Uterus (tissue), 2 donors: ENCODE measurements at regions not wholly inside any gene's neighbourhood (a gene's known extent, or its start where the extent isn't known, plus 50 kb on each side); places are given as distances from the start of the nearest gene placed in this dataset.
"Not testable (repeated sequence)": the region's sequence is repeated elsewhere in the genome, so short reads cannot be mapped to it uniquely, and the experiment has no call there.

Experiments used
- POLR2A ChIP-seq, 2 donors: fragments of 450-650 bp; IDR thresholded peaks; one replicate each; pipeline ENCODE4 v1.6.1; 2016; ENCODE audit warnings: antibody characterized with exemption in 2 of 2, mild to moderate bottlenecking in 1 of 2, moderate library complexity in 1 of 2
- TF ChIP-seq, protein P1 (sequence below), 4 experiments: fragments of 200-600 bp in 2 of 4; fragments of 450-650 bp in 2 of 4; sonication (generic) in 2 of 4; IDR thresholded peaks; one replicate each; pipeline ENCODE4 v1.5.1; 2016 to 2019; ENCODE audit warnings: antibody characterized with exemption in 4 of 4, mild to moderate bottlenecking in 2 of 4, moderate library complexity in 1 of 4

- not testable (repeated sequence) for TF ChIP-seq POLR2A (IDR thresholded peaks at IDR 0.05)
- TF ChIP-seq, protein P1, sequence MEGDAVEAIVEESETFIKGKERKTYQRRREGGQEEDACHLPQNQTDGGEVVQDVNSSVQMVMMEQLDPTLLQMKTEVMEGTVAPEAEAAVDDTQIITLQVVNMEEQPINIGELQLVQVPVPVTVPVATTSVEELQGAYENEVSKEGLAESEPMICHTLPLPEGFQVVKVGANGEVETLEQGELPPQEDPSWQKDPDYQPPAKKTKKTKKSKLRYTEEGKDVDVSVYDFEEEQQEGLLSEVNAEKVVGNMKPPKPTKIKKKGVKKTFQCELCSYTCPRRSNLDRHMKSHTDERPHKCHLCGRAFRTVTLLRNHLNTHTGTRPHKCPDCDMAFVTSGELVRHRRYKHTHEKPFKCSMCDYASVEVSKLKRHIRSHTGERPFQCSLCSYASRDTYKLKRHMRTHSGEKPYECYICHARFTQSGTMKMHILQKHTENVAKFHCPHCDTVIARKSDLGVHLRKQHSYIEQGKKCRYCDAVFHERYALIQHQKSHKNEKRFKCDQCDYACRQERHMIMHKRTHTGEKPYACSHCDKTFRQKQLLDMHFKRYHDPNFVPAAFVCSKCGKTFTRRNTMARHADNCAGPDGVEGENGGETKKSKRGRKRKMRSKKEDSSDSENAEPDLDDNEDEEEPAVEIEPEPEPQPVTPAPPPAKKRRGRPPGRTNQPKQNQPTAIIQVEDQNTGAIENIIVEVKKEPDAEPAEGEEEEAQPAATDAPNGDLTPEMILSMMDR (IDR thresholded peaks at IDR 0.05), result not testable (repeated sequence)
Measured at GRCh38 chr6:40868089-40868865, 170.7 kb downstream of the UNC5CL start.
